ENCODE measurements at regions not wholly inside any gene's neighbourhood (a gene's known extent, or its start where the extent isn't known, plus 50 kb on each side); places are given as distances from the start of the nearest gene placed in this dataset.

GRCh38 chr13:54950546-54950945 lies 1921.9 kb downstream of the OLFM4 start:
- TF ChIP-seq CTCF (IDR thresholded peaks at IDR 0.05) (no peak), EZH2 (IDR thresholded peaks at IDR 0.05; ENCODE audit: borderline replicate concordance, insufficient read depth, low read depth, low read length, poor library complexity, severe bottlenecking) (no peak)

Measured in B cell (primary cell).